WTC11 (cell line): ENCODE measurements at regions not wholly inside any gene's neighbourhood (a gene's known extent, or its start where the extent isn't known, plus 50 kb on each side); places are given as distances from the start of the nearest gene placed in this dataset.

Source experiments
- ATAC-seq: fragments of 200-7000 bp; cut with Tn5 transposase; 2 replicates; pipeline ENCODE4 v1.10.0; 2021; ENCODE audit warnings: mild to moderate bottlenecking, moderate library complexity
- CTCF ChIA-PET: fragments of 300-600 bp; sonication (Branson Sonifier 250); formaldehyde crosslinking; loops from one replicate; lab custom pipeline; 2021; ENCODE audit warnings: antibody characterized with exemption; lab: Charles Lee
- POLR2A ChIA-PET: fragments of 350-600 bp; sonication (Branson Sonifier 250); formaldehyde crosslinking; loops from one replicate; lab custom pipeline; 2021; ENCODE audit warnings: antibody characterized with exemption; lab: Charles Lee
- DNase-seq: peaks from one replicate; pipeline ENCODE4 v3.0.0; 2021; ENCODE audit warnings: low spot score
- H3K27ac Mint-ChIP-seq: 2 replicates; pipeline ENCODE4 v1.8.0; 2021; ENCODE audit warnings: mixed read lengths
- H3K27me3 Mint-ChIP-seq: 2 replicates; pipeline ENCODE4 v1.8.0; 2021; ENCODE audit warnings: low read depth, mild to moderate bottlenecking, moderate library complexity, mixed read lengths
- H3K36me3 Mint-ChIP-seq: 2 replicates; pipeline ENCODE4 v1.8.0; 2021; ENCODE audit warnings: mixed read lengths
- H3K4me1 Mint-ChIP-seq: 2 replicates; pipeline ENCODE4 v1.8.0; 2022; ENCODE audit warnings: mixed read lengths
- H3K4me3 Mint-ChIP-seq: 2 replicates; pipeline ENCODE4 v1.8.0; 2021; ENCODE audit warnings: mild to moderate bottlenecking, moderate library complexity, mixed read lengths
- H3K9me3 Mint-ChIP-seq: 2 replicates; pipeline ENCODE4 v1.8.0; 2021; ENCODE audit warnings: mixed read lengths
- CREB1 ChIP-seq: sonication (generic); formaldehyde crosslinking; IDR thresholded peaks from 2 replicates; pipeline ENCODE4 v1.8.0; 2023; ENCODE audit warnings: mild to moderate bottlenecking, missing genetic modification reagents
- E2F5 ChIP-seq: sonication (generic); formaldehyde crosslinking; IDR thresholded peaks from 2 replicates; pipeline ENCODE4 v1.8.1; 2022; ENCODE audit warnings: mild to moderate bottlenecking, moderate library complexity, missing genetic modification reagents
- EMX1 ChIP-seq: fragments of 250-450 bp; sonication (Bioruptor Pico); IDR thresholded peaks from 2 replicates; pipeline ENCODE4 v1.8.0; 2021; ENCODE audit warnings: mild to moderate bottlenecking
- GABPB1 ChIP-seq: sonication (generic); formaldehyde crosslinking; IDR thresholded peaks from 2 replicates; pipeline ENCODE4 v1.8.1; 2023; ENCODE audit warnings: mild to moderate bottlenecking, missing genetic modification reagents
- GTF2I ChIP-seq: fragments of 250-450 bp; sonication (Bioruptor Pico); conservative IDR thresholded peaks from 2 replicates; pipeline ENCODE4 v1.4.0; 2021; ENCODE audit warnings: mild to moderate bottlenecking
- IRF2 ChIP-seq: sonication (generic); formaldehyde crosslinking; IDR thresholded peaks from 2 replicates; pipeline ENCODE4 v1.8.0; 2022; ENCODE audit warnings: low read depth, missing genetic modification reagents, borderline replicate concordance
- JUN ChIP-seq: sonication (generic); formaldehyde crosslinking; IDR thresholded peaks from 2 replicates; pipeline ENCODE4 v1.8.0; 2023; ENCODE audit warnings: mild to moderate bottlenecking, missing genetic modification reagents
- NFE2L1 ChIP-seq: sonication (generic); formaldehyde crosslinking; IDR thresholded peaks from 2 replicates; pipeline ENCODE4 v1.8.1; 2023; ENCODE audit warnings: missing genetic modification reagents
- OVOL2 ChIP-seq: fragments of 250-450 bp; sonication (Bioruptor Pico); IDR thresholded peaks from 2 replicates; pipeline ENCODE4 v1.9.0; 2021; ENCODE audit warnings: mild to moderate bottlenecking, borderline replicate concordance
- RORB ChIP-seq: fragments of 250-450 bp; sonication (Bioruptor Pico); IDR thresholded peaks from 2 replicates; pipeline ENCODE4 v1.9.0; 2021; ENCODE audit warnings: mild to moderate bottlenecking
- TEAD1 ChIP-seq: sonication (generic); formaldehyde crosslinking; IDR thresholded peaks from 2 replicates; pipeline ENCODE4 v1.8.0; 2022; ENCODE audit warnings: mild to moderate bottlenecking, missing genetic modification reagents
- ZNF512 ChIP-seq: sonication (generic); formaldehyde crosslinking; IDR thresholded peaks from 2 replicates; pipeline ENCODE4 v1.8.1; 2022; ENCODE audit warnings: missing genetic modification reagents, borderline replicate concordance
- TF ChIP-seq, protein P1 (sequence below): sonication (generic); formaldehyde crosslinking; IDR thresholded peaks from 2 replicates; pipeline ENCODE4 v1.8.1; 2022; ENCODE audit warnings: mild to moderate bottlenecking, missing genetic modification reagents, moderate library complexity, borderline replicate concordance
- TF ChIP-seq, protein P2 (sequence below): fragments of 250-450 bp; sonication (Bioruptor Pico); IDR thresholded peaks from 2 replicates; pipeline ENCODE4 v1.9.0; 2021; ENCODE audit warnings: mild to moderate bottlenecking, borderline replicate concordance
- TF ChIP-seq, protein P3 (sequence below): fragments of 250-450 bp; sonication (Bioruptor Pico); IDR thresholded peaks from 2 replicates; pipeline ENCODE4 v1.9.0; 2021; ENCODE audit warnings: moderate library complexity, mild to moderate bottlenecking, inconsistent platforms, borderline replicate concordance
- TF ChIP-seq, protein P4 (sequence below): fragments of 250-450 bp; sonication (Bioruptor Pico); conservative IDR thresholded peaks from 2 replicates; pipeline ENCODE4 v1.9.0; 2021; ENCODE audit warnings: mild to moderate bottlenecking
- TF ChIP-seq, protein P5 (sequence below): sonication (generic); formaldehyde crosslinking; IDR thresholded peaks from 2 replicates; pipeline ENCODE4 v1.8.1; 2022; ENCODE audit warnings: low read depth, mild to moderate bottlenecking, moderate library complexity, missing genetic modification reagents, borderline replicate concordance
- TF ChIP-seq, protein P6 (sequence below): fragments of 250-450 bp; sonication (Bioruptor Pico); IDR thresholded peaks from 2 replicates; pipeline ENCODE4 v1.9.0; 2021; ENCODE audit warnings: mild to moderate bottlenecking

- no peak overlapping the region for H3K27ac Mint-ChIP-seq
- ATAC-seq, result no peak
- ChIA-PET CTCF (no interaction called here), POLR2A (no interaction called here)
- no peaks in the 10 kb centered on the region for H3K9me3 Mint-ChIP-seq
- TF ChIP-seq, protein P1, sequence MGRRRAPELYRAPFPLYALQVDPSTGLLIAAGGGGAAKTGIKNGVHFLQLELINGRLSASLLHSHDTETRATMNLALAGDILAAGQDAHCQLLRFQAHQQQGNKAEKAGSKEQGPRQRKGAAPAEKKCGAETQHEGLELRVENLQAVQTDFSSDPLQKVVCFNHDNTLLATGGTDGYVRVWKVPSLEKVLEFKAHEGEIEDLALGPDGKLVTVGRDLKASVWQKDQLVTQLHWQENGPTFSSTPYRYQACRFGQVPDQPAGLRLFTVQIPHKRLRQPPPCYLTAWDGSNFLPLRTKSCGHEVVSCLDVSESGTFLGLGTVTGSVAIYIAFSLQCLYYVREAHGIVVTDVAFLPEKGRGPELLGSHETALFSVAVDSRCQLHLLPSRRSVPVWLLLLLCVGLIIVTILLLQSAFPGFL (CRISPR knock-in tag), result no peak
- TF ChIP-seq GTF2I (CRISPR knock-in tag), result no peak
- TF ChIP-seq EMX1, result no peak
- peaks cover 29% of the 10 kb centered on the region for H3K4me1 Mint-ChIP-seq
- peaks cover 24% of the 10 kb centered on the region for H3K27me3 Mint-ChIP-seq
- no peak for DNase-seq
- H3K36me3 Mint-ChIP-seq, result no peaks in the 10 kb centered on the region
- no peak overlapping the region for H3K4me3 Mint-ChIP-seq
Measured at GRCh38 chr9:113783475-113783874, 92.6 kb upstream of the ZNF618 start.

- no peak for ATAC-seq
- peaks cover 37% of the 10 kb centered on the region for H3K4me1 Mint-ChIP-seq
- ChIA-PET POLR2A (no interaction called here), CTCF (interaction anchor here (0.8 kb wide), 1 partner anchor 22 kb away, joined by 3 read pairs; no protein-coding TSS in a partner anchor)
- DNase-seq, result no peak
- no peak overlapping the region for H3K4me3 Mint-ChIP-seq
- H3K27ac Mint-ChIP-seq, result no peak overlapping the region
- H3K27me3 Mint-ChIP-seq, result peaks cover 24% of the 10 kb centered on the region
- H3K36me3 Mint-ChIP-seq, result no peaks in the 10 kb centered on the region
- no peaks in the 10 kb centered on the region for H3K9me3 Mint-ChIP-seq
- TF ChIP-seq GABPB1 (CRISPR knock-in tag), result no peak
- TF ChIP-seq RORB (CRISPR knock-in tag), result no peak
- TF ChIP-seq, protein P2, sequence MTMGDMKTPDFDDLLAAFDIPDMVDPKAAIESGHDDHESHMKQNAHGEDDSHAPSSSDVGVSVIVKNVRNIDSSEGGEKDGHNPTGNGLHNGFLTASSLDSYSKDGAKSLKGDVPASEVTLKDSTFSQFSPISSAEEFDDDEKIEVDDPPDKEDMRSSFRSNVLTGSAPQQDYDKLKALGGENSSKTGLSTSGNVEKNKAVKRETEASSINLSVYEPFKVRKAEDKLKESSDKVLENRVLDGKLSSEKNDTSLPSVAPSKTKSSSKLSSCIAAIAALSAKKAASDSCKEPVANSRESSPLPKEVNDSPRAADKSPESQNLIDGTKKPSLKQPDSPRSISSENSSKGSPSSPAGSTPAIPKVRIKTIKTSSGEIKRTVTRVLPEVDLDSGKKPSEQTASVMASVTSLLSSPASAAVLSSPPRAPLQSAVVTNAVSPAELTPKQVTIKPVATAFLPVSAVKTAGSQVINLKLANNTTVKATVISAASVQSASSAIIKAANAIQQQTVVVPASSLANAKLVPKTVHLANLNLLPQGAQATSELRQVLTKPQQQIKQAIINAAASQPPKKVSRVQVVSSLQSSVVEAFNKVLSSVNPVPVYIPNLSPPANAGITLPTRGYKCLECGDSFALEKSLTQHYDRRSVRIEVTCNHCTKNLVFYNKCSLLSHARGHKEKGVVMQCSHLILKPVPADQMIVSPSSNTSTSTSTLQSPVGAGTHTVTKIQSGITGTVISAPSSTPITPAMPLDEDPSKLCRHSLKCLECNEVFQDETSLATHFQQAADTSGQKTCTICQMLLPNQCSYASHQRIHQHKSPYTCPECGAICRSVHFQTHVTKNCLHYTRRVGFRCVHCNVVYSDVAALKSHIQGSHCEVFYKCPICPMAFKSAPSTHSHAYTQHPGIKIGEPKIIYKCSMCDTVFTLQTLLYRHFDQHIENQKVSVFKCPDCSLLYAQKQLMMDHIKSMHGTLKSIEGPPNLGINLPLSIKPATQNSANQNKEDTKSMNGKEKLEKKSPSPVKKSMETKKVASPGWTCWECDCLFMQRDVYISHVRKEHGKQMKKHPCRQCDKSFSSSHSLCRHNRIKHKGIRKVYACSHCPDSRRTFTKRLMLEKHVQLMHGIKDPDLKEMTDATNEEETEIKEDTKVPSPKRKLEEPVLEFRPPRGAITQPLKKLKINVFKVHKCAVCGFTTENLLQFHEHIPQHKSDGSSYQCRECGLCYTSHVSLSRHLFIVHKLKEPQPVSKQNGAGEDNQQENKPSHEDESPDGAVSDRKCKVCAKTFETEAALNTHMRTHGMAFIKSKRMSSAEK (CRISPR knock-in tag), result no peak
- no peak for TF ChIP-seq NFE2L1 (CRISPR knock-in tag)
- TF ChIP-seq, protein P3, sequence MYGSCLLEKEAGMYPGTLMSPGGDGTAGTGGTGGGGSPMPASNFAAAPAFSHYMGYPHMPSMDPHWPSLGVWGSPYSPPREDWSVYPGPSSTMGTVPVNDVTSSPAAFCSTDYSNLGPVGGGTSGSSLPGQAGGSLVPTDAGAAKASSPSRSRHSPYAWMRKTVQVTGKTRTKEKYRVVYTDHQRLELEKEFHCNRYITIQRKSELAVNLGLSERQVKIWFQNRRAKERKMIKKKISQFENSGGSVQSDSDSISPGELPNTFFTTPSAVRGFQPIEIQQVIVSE, result no peak
- no peak for TF ChIP-seq TEAD1 (CRISPR knock-in tag)
- TF ChIP-seq CREB1 (CRISPR knock-in tag), result no peak
- no peak for TF ChIP-seq IRF2 (CRISPR knock-in tag)
- no peak for TF ChIP-seq E2F5 (CRISPR knock-in tag)
- TF ChIP-seq JUN (CRISPR knock-in tag), result no peak
- TF ChIP-seq, protein P4, sequence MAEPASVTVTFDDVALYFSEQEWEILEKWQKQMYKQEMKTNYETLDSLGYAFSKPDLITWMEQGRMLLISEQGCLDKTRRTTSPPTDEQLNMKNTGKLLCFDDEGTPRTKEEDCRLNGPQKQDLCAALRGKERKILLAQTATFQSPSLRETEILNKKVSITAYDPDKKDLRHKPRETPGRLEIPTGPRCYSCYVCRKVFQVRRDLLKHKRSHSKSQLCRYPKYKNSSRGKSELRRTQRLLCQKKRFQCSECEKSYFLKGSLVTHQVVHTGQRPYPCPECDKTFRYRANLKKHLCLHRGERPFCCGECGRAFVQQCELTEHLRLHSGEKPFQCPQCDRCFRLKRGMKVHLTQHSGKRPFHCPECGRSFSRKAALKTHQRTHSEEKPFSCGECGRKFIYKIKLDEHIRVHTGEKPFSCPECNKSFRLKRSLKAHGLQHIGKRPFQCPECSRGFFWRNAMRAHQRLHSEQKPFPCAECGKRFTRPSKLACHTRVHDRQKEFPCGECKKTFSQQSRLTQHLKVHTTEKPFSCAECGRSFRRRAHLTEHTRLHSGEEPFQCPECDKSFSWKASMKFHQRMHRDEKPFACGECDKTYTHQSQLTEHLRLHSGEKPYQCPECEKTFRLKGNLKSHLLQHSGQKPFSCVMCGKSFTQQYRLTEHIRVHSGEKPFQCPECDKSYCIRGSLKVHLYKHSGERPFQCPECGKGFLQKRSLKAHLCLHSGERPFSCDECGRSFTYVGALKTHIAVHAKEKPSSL (CRISPR knock-in tag), result no peak
- TF ChIP-seq, protein P5, sequence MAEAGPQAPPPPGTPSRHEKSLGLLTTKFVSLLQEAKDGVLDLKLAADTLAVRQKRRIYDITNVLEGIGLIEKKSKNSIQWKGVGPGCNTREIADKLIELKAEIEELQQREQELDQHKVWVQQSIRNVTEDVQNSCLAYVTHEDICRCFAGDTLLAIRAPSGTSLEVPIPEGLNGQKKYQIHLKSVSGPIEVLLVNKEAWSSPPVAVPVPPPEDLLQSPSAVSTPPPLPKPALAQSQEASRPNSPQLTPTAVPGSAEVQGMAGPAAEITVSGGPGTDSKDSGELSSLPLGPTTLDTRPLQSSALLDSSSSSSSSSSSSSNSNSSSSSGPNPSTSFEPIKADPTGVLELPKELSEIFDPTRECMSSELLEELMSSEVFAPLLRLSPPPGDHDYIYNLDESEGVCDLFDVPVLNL (CRISPR knock-in tag), result no peak
- TF ChIP-seq ZNF512 (CRISPR knock-in tag), result no peak
- no peak for TF ChIP-seq OVOL2
- TF ChIP-seq, protein P6, sequence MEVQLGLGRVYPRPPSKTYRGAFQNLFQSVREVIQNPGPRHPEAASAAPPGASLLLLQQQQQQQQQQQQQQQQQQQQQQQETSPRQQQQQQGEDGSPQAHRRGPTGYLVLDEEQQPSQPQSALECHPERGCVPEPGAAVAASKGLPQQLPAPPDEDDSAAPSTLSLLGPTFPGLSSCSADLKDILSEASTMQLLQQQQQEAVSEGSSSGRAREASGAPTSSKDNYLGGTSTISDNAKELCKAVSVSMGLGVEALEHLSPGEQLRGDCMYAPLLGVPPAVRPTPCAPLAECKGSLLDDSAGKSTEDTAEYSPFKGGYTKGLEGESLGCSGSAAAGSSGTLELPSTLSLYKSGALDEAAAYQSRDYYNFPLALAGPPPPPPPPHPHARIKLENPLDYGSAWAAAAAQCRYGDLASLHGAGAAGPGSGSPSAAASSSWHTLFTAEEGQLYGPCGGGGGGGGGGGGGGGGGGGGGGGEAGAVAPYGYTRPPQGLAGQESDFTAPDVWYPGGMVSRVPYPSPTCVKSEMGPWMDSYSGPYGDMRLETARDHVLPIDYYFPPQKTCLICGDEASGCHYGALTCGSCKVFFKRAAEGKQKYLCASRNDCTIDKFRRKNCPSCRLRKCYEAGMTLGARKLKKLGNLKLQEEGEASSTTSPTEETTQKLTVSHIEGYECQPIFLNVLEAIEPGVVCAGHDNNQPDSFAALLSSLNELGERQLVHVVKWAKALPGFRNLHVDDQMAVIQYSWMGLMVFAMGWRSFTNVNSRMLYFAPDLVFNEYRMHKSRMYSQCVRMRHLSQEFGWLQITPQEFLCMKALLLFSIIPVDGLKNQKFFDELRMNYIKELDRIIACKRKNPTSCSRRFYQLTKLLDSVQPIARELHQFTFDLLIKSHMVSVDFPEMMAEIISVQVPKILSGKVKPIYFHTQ (CRISPR knock-in tag), result no peak
- TF ChIP-seq, protein P1 (CRISPR knock-in tag), result no peak
Measured at GRCh38 chr9:113785334-113785733, 90.8 kb upstream of the ZNF618 start.
